ENCODE measurements at regions not wholly inside any gene's neighbourhood (a gene's known extent, or its start where the extent isn't known, plus 50 kb on each side); places are given as distances from the start of the nearest gene placed in this dataset.

DNA sequence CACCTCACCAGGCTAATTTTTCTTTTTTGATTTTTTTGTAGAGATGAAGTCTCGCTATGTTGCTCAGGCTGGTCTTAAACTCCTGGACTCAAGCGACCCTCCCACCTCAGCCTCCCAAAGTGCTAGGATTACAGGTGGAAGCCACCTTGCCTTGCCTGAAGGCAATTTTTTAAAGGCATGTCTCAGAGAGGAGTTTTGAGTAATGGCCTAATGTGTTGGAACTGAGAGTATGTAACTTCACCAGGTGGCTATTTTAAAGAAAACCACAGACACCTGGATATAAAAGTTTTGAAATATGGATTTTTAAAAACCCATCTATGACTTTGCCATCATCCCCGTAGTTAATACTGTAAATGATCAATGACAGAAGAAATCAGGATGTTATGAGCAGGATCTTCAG, 119.8 kb upstream of the ATP8B1 start:
- no peaks in the 10 kb centered on the region for H3K9me3 Mint-ChIP-seq
- H3K56ac ChIP-seq (ENCODE audit: insufficient read length, low read depth, low read length): no peak overlapping the region

More for the DNA sequence above, 119.8 kb upstream of the ATP8B1 start:
- Mint-ChIP-seq H3K36me3 (ENCODE audit: insufficient read depth in 1 of 3, low read depth in 3 of 3) (no peaks in the 10 kb centered on the region), H3K4me1 (no peaks in the 10 kb centered on the region), H3K4me3 (no peak overlapping the region), H3K27ac (no peak overlapping the region), H3K27me3 (ENCODE audit: low read depth) (peaks cover 4% of the 10 kb centered on the region)
- Histone ChIP-seq H3K27me3 (ENCODE audit: insufficient read depth, low read length) (no peaks in the 10 kb centered on the region), H3K23ac (ENCODE audit: insufficient read length, low read depth, low read length) (no peak overlapping the region), H3K4ac (ENCODE audit: low read depth, low read length) (no peak overlapping the region), H2BK15ac (ENCODE audit: low read depth, low read length) (no peak overlapping the region), H3K23me2 (ENCODE audit: insufficient read length, low read depth, low read length, poor library complexity, severe bottlenecking) (no peaks in the 10 kb centered on the region), H3T11ph (ENCODE audit: low read length) (no peak overlapping the region), H3K14ac (ENCODE audit: insufficient read depth, low read length) (no peak overlapping the region), H2BK120ac (ENCODE audit: low read depth, low read length, poor library complexity, severe bottlenecking) (no peak overlapping the region), H3K9ac (ENCODE audit: extremely low read depth, insufficient read length, low read length) (no peak overlapping the region), H3K18ac (ENCODE audit: insufficient read length, low read depth, low read length) (no peak overlapping the region), H2BK20ac (ENCODE audit: low read depth, low read length, poor library complexity, severe bottlenecking) (no peak overlapping the region), H3K79me2 (ENCODE audit: insufficient read depth, low read length) (no peaks in the 10 kb centered on the region), H2BK12ac (ENCODE audit: insufficient read length, low read depth, low read length) (no peak overlapping the region), H2AK5ac (ENCODE audit: insufficient read length, low read length) (no peak overlapping the region), H4K5ac (ENCODE audit: insufficient read length, low read depth, low read length) (no peak overlapping the region), H3K27ac (ENCODE audit: insufficient read length, low read depth, low read length) (no peak overlapping the region), H3K9me3 (ENCODE audit: control insufficient read depth, low read depth, low read length) (no peaks in the 10 kb centered on the region), H3K79me1 (ENCODE audit: insufficient read depth, low read depth, low read length, poor library complexity, severe bottlenecking) (no peaks in the 10 kb centered on the region), H3K4me1 (ENCODE audit: insufficient read depth, low read length) (no peaks in the 10 kb centered on the region), H2AFZ (ENCODE audit: low read length) (no peak overlapping the region), H4K20me1 (ENCODE audit: control insufficient read depth, insufficient read depth, insufficient read length) (no peaks in the 10 kb centered on the region), H4K8ac (replicated peaks; ENCODE audit: insufficient read length, low read depth, low read length) (no peak overlapping the region), H2BK5ac (ENCODE audit: insufficient read length, low read length) (no peak overlapping the region), H4K91ac (ENCODE audit: insufficient read length, low read depth, low read length) (no peak overlapping the region), H3K4me2 (ENCODE audit: insufficient read depth, insufficient read length, low read length) (no peak overlapping the region)
- DNase-seq: no peak
- WGBS (ENCODE audit: extremely low coverage, insufficient read length, low lambda C conversion rate): no CpG with 5 or more reads among the region's 3 CpGs
- TF ChIP-seq, protein P1, sequence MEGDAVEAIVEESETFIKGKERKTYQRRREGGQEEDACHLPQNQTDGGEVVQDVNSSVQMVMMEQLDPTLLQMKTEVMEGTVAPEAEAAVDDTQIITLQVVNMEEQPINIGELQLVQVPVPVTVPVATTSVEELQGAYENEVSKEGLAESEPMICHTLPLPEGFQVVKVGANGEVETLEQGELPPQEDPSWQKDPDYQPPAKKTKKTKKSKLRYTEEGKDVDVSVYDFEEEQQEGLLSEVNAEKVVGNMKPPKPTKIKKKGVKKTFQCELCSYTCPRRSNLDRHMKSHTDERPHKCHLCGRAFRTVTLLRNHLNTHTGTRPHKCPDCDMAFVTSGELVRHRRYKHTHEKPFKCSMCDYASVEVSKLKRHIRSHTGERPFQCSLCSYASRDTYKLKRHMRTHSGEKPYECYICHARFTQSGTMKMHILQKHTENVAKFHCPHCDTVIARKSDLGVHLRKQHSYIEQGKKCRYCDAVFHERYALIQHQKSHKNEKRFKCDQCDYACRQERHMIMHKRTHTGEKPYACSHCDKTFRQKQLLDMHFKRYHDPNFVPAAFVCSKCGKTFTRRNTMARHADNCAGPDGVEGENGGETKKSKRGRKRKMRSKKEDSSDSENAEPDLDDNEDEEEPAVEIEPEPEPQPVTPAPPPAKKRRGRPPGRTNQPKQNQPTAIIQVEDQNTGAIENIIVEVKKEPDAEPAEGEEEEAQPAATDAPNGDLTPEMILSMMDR (conservative IDR thresholded peaks at IDR 0.05): no peak

All from H9 (cell line).